GM23248 (cell line): ENCODE measurements at regions not wholly inside any gene's neighbourhood (a gene's known extent, or its start where the extent isn't known, plus 50 kb on each side); places are given as distances from the start of the nearest gene placed in this dataset.
"Not testable (repeated sequence)": the region's sequence is repeated elsewhere in the genome, so short reads cannot be mapped to it uniquely, and the experiment has no call there.

Source experiments
- EZH2 ChIP-seq: fragments of 200-600 bp; sonication (generic); IDR thresholded peaks from 2 replicates; pipeline ENCODE4 v1.6.1; 2018; ENCODE audit warnings: antibody characterized with exemption, mild to moderate bottlenecking; ENCODE audit not compliant: insufficient read depth, poor library complexity, severe bottlenecking
- EZH2phosphoT487 ChIP-seq: fragments of 200-600 bp; sonication (generic); IDR thresholded peaks from 2 replicates; pipeline ENCODE4 v1.6.1; 2018; ENCODE audit warnings: antibody characterized with exemption, moderate library complexity, mild to moderate bottlenecking, low read depth; ENCODE audit not compliant: insufficient read depth

DNA sequence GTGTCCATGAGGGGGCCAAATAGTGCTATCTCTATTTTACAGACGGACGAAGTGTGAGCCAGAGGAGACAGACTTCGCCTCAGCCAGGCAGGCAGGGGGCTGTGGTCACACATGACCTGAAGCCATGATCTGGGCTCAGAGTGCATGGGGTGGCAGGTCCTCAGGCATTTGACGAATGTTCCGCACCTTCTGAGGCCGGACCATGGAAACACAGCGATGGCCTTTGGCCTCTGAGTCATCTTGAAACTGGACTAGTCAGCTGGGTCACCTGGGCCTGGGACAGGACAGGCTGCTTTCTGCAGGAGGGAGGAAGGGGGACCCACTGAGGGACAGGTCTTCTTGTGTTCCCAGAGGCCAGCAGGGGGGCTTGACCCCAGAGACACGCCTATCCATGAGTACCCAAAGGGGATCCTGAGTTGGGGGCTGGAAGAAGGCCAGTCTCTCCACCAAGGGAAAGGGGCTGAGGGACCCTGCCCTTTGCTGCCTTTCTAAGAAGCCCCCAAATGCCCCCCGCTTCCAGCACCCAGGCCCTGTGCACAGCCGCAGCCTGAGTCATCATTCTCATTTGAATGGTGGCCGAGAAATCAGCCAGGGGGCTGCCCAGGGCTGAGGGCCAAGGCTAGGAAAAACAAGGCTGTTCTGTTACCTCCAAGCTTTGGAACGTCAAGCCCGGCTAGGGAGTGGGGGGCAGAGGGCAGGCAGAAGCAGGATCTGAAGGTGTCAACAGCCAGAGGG, 142.9 kb downstream of the GTF2IRD2B start:
- TF ChIP-seq EZH2, EZH2phosphoT487: not testable (repeated sequence)
